ENCODE measurements at regions not wholly inside any gene's neighbourhood (a gene's known extent, or its start where the extent isn't known, plus 50 kb on each side); places are given as distances from the start of the nearest gene placed in this dataset.
"Not testable (repeated sequence)": the region's sequence is repeated elsewhere in the genome, so short reads cannot be mapped to it uniquely, and the experiment has no call there.

DNA sequence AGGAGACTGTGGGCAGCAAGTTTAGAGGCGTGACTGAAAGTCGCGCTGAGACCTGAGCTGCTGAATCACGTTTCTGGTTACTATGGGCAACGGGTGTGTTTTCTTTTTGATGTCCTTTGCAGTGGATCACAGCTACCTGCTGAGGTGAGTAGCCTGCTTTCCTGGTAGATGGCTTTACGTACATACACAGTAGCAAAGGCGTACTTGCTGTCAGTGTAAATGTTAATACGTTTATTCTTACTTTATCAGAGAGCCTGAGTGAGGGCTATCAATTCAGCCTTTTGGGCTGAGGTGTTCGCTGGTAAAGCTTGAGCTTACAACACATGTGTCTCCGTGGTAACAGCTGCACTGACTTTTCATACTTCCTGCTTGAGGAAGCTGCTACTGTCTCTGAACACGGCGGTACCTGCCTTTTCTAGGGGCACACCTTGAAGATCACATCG is 165.1 kb upstream of the CCZ1B start:
- not testable (repeated sequence) for DNase-seq

DNA sequence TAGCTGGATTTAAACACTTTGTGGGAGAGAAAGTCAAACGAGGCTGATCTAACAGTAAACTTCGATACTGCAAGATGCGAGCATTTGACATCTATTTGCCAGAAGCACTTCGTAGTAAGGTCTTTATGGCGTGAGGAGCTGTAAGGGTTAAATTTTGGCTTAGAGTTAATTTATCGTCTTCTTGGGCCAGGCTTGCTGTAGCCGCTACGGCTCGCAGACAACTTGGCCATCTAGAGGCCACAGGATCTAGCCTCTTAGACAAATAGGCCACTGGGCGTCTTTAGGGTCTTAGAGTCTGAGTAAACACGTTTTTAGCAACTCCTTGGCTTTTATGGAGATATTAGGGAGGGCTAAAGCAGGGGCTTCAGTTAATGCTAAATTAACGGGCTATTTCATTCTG is 165.6 kb upstream of the CCZ1B start:
- DNase-seq: not testable (repeated sequence)

DNA sequence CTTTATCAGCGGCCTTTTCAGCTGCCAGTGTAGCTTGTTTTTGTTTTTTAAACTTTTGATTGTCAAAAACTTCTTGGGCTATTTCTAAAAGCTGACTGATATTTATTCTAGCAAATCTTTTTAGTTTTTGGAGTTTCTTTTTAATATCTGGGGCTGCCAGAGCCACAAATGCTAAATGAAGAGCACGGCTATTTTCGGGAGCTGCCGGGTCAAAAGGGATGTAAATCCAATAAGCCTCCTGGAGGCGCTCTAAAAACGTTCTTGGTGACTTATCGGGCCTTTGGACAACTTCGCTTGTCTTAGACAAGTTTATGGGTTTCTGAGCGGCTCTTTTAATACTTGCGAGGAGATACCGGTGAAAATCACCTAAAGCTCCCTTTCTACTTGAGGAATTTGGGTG is 166.1 kb upstream of the CCZ1B start:
- not testable (repeated sequence) for DNase-seq

DNA sequence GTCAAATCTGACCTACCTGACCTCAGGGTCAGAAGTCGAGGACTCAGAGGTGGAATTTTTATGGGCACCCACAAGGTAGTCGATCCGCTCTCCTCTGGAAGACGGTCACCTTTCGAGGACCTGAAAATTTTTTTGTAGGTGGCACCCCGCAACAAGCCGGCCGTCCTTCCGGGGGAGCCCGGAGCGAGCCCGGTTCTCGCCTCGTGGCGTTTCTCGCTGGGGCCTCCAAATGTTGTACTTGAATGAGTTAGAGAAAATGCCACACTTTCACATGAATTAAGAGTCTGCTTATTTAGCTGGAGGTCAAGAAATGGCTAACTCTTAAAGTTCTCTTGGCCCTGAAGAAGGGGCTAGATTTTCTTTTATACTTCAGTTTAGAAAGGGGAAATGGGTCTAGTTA is 169.0 kb upstream of the CCZ1B start:
- DNase-seq: not testable (repeated sequence)

DNA sequence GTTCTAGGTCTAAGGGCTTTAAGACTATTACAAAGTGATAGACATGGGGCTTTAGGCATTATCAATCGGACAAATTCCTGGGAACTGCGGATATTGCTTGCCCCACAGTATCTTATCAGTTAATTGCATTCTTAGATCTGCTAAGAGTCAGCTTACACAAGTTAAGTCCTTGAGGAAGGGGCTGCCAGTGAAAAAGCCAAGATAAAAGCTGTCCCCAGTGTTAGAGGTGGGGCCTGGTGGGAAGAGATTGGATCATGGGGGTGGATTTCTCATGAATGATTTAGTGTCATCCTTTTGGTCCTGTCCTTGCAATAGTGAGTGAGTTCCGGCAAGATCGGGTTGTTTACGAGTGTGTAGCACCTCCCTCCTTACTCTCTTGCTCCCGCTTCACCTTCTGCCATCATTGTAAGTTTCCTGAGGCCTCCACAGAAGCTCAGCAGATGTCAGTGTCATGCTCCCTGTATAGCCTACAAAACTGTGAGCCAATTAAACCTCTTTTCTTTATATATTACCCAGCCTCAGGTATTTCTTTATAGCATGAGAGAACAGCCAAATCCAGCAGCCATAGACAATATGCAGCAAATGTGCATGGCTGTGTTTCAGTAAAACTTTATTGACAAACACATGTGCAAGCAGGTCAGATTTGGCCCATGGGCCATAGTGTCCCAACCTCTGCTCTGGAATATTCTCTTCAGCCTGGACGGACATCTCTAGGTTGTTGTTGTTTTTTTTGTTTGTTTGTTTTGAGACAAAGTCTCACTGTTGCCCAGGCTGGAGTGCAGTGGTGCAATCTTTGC is 169.6 kb upstream of the CCZ1B start:
- not testable (repeated sequence) for DNase-seq

DNA sequence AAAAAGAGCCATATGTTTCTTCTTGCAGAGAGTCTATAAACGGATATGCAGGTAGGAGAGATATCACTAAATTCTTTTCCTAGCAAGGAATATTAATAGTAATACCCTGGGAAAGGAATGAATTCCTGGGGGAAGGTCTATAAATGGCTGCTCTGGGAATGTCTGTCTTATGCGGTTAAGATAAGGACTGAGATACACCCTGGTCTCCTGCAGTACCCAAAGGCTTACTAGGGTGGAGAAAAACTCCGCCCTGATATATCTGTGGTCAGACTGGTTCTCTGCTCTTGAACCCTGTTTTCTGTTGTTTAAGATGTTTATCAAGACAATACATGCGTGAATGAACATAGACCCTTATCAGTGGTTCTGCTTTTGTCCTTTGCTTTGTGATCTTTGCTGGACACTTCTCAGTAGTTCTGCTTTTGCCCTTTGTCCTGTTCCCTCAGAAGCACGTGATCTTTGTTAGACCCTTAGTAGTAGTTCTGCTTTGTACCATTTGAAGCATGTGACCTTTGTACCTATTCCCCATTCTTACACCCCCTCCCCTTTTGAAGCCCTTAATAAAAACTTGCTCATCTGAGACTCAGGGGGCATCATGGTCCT is 173.1 kb upstream of the CCZ1B start:
- not testable (repeated sequence) for DNase-seq

DNA sequence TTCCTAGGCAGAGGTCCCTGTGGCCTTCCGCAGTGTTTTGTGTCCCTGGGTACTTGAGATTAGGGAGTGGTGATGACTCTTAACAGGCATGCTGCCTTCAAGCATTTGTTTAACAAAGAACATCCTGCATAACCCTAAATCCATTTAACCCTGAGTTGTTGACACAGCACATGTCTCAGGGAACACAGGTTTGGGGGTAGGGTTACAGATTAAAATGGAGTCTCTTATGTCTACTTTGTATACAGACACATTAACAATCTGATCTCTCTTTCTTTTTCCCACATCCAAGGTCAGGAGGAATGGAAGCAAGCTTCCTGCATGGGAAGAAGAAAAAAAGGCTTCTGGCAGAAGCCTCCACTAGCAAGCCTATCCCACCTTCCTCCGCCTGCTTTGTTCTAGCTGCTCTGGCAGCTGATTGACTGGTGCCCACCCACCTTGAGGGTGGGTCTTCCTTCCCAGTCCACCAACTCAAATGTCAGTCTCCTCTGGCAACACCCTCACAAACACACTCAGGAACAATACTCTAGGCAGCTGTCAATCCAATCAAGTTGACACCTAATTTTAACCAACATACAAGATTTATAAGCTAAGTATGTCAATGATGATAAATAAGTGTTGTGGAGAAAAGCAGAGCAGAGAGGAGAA is 176.5 kb upstream of the CCZ1B start:
- no peak for DNase-seq

DNA sequence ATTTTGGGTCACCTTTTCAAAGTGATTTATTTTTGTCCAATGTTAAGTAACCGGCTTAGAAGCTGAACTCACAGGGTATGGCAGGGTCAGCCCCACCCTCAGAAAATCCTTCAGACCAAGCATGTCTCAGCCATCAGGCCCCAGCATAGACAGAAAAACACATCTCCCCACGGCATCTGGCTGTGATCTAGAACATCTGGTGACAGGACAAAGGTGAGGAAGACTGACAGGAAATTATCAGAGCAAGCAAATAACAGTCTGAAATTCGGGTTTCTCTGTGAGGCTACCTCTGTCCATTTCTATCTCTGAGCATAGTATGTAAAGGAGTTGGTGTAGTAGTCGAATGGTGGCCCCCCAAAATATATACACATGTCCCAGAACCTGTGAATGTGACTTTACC is 177.0 kb upstream of the C1GALT1 start:
- no peak for DNase-seq

DNA sequence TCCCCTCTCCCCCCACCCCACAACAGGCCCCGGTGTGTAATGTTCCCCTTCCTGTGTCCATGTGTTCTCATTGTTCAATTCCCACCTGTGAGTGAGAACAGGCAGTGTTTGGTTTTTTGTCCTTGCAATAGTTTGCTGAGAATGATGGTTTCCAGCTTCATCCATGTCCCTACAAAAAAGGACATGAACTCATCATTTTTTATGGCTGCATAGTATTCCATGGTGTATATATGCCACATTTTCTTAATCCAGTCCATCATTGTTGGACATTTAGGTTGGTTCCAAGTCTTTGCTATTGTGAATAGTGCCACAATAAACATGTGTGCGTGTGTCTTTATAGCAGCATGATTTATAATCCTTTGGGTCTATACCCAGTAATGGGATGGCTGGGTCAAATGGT is 176.4 kb upstream of the C1GALT1 start:
- not testable (repeated sequence) for DNase-seq

DNA sequence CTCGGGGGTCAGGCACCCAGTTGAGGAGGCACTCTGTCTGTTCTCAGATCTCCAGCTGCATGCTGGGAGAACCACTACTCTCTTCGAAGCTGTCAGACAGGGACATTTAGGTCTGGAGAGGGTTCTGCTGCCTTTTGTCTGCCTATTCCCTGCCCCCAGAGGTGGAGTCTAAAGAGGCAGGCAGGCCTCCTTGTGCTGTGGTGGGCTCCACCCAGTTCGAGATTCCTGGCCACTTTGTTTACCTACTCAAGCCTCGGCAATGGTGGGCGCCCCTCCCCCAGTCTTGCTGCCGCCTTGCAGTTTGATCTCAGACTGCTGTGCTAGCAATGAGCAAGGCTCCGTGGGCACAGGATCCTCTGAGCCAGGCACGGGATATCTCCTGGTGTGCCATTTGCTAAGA is 171.1 kb upstream of the C1GALT1 start:
- not testable (repeated sequence) for DNase-seq

DNA sequence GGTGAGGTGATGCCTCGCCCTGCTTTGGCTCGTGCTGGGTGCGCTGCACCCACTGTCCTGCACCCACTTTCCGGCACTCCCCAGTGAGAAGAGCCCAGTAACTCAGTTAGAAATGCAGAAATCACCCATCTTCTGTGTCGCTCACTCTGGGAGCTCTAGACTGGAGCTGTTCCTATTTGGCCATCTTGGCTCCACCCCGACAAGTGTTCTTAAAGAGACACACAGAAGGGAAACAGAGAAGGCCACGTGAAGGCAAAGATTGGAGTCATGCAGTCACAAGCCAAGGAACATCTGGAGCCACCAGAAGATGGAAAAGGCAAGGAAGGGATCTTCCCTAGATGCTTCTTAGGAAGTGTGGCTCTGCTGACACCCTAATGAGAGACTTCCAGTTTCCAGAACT is 170.6 kb upstream of the C1GALT1 start:
- DNase-seq: not testable (repeated sequence)

DNA sequence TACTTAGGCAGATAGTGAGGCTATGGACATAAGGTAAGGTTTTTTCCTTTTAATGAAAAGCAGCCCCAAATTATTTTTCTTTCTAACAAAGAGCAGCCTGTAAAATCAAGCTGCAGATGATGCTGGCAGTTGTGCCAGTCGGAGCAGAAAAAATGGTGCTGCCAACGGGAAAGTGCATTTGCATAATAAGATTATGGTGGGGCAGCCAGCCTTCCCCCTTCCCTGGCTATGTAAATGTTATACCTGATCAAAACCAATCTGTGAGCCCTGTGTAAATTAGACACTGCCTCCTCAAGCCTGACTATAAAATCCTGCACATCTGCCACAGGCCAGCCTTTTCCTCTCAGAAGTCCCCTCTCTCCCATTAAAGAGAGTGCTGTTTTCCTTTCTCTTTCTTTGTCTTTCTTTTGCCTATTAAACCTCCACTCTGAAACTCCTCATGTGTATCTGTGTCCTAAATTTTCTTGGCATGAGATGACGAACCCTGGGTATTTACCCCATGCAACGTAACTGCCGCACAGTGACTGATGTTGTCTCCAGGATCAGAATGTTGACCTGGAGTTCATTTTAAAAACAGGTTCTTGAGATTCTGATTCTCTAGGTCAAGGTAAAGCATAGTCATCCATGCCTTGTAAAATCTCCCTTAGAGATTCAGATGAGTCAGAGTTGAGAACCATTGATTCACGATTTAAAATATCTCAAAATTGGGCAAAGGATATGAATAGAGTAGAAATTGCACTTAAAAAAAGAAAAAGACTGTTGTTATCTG is 167.3 kb upstream of the C1GALT1 start:
- no peak for DNase-seq

DNA sequence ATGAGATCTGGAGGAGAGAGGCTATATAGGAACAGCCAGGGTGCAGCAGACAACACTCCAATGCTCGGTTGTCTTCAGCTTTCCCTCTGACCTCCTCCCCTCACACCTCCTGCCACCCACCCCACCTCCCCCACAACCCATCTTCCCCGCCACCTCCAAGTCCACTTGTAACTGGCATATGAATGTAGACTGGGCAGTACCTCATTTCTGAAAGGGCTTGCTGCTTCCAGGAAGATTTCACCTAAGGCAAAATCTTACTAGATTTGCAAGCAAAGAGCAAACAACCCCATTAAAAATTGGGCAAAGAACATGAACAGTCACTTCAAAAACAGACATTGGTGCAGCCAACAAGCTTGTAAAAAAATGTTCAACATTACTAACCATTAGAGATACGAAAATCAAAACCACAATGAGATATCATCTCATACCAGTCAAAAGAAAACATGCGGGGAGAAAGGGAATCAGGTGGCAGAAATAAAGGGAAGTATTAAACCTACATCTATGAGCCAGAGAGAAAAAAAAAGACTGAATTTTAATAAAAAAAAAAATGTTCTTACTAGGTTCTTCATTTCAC is 164.6 kb upstream of the C1GALT1 start:
- DNase-seq: no peak

DNA sequence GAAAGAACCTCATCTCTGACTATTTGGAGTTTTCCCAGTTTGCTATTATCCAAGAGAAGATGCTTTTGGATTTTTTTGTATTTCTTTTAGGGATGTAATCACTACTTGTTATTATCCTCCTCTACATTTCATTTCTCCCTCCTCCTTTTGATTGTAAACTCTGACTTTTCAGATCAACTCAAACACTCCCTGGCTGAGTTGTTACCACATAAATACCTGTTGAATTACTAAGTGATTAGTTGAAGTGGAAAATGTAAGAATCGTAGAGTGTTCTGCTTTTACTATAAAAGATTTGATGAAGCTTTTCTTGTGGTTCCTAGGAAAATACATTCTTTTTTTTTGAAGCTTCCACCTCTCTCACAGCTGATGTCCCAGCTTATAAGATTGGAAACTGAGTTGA is 164.1 kb upstream of the C1GALT1 start:
- no peak for DNase-seq

DNA sequence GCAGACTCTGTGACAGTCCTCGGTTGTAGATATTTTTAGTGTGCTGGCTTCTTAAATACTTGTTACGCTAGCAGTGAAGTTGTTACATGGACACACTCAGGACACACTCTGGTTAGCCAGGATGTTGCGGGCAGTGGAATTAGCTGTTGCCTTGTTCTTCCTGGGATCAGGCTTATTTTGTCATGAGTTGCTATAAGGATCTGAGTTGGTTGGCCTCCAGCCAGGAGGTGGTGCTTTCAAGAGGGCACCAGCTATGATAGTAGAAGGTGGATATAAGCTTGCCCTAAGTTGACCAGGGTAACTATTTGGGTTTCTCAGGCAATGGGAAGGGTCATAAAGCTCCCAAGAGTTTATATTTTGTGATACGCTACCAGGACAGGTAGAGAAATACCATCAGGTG is 150.1 kb upstream of the C1GALT1 start:
- DNase-seq: no peak

DNA sequence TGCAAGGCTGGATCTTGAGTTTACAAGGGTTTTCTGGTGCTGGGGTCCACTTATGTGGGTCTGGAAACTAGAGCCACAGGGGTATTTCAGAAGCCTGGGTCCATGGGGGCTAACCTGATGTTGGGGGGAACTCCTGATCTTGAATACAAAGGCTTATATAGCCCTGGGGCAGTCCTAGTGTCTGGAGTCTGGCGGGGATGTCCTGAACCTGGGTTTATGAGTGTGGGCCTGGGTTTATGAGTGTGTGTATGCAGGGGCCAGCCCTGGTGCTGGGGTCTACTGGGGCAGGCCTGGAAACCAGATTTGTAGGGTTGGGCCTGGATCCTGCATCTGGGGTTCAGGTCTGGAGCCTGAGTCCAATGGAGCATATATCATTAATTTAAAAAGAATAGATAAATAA is 146.5 kb upstream of the C1GALT1 start:
- DNase-seq: no peak

DNA sequence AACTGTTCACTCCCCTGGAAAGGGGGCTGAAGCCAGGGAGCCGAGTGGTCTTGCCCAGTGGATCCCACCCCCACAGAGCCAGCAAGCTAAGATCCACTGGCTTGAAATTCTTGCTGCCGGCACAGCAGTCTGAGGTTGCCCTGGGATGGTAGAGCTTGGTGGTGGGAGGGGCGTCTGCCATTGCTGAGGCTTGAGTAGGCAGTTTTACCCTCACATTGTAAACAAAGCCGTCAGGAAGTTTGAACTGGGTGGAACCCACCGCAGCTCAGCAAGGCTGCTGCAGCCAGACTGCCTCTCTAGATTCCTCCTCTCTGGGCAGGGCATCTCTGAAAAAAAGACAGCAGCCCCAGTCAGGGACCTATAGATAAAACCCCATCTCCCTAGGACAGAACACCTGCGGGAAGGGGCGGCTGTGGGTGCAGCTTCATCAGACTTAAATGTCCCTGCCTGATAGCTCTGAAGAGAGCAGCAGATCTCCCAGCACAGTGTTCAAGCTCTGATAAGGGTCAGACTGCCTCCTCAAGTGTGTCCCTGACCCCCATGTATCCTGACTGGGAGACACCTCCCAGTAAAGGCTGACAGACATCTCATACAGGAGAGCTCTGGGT is 140.0 kb upstream of the C1GALT1 start:
- DNase-seq: not testable (repeated sequence)

DNA sequence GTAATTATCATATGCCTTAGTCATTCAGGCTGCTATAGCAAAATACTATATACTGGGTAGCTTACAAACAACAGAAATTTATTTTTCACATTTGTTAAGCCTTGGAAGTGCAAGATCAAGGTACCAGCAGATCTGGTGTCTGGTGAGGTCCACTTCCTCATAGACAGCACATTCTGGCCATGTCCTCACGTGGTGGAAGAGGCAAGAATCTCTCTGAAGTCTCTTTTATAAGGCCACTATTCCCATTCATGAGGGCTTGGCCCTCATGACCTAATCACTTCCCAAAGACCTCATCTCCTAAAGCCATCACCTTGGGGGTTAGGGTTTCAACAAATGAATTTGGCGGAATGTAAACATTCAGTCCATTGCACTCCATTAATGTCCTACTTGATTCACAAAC is 137.5 kb upstream of the C1GALT1 start:
- no peak for DNase-seq

DNA sequence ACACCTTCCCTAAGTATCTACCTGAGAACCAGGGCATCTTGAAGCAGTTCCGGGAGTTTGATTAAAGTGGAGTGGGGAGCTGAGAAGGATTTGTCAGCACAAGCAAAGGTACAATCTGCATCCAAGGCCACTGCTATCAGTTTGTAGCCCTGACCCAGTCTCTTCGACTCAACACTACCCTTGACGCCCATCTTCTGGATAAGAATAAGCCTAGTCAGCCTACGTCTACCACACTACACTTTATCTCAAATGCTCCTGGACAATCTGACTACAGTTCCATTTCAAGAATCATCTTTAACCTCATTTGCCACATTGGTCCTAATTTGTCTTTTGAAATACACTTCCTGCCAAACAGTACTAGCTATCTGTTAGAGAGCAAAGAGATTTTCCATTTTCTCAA is 134.1 kb upstream of the C1GALT1 start:
- DNase-seq: no peak

DNA sequence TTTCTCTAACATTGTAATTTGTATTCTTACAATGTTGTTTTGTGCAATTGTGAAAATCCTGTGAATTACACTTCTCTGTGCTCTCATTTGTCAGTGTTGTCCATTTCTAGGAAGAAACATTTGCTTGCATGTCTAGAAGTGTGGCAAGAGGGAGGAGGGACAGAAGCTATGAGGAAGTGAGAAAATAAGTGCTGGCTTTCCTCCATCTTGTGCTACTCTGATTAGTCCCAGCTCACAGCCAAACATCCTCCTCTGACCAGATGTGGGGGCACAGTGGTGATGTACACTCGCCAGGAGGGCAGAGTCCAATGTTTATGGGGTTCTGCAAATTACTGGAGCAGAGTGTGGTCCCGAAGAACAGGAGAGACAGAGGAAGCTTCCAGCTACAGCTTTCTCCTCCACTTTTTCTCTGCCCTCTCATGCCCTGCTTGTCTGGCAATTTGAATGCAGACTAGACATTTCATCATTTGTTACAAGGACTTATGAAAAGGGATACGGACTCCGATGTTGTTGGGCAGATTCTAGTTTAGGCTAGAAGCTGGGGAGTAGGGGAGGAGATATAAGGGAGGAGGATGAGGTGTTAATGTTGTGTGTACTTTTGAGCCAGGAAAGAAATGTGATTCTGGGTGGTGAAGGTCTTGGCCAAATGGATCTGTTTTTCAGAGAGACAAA is 131.0 kb upstream of the C1GALT1 start:
- no peak for DNase-seq

DNA sequence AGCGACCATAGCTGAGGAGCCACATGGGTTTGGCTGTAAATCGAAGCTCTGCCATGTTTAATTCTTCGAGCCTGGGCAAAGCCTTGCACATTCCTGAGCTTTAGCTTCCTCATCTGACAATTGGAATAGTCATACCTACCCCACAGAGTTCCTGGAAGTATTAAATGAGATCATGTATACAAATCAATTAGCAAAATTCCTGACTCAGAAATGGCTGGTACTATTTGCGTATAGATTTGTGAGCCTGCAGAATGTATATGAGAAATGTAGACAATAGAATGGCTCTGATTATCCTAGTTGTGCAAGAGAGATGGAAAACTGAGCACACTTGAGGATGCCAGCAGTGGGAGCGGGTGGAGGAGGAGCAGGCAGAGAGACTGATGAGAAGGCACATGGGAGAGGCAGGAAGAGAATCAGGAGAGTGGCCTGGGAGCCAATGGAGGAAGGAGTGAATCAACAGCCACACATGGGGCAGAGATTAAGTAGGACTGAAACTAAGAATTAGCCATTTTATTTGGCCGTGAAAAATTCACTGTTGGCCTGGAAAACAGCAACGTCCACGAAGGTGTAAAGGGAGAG is 128.0 kb upstream of the C1GALT1 start:
- DNase-seq: no peak

All from DMS79 treated with DMSO at 0.1 percent for 48 hours (cell line).